Activated CD8-positive, alpha-beta T cell treated with anti-CD3 and anti-CD28 coated beads for 36 hours (primary cell): ENCODE measurements at regions not wholly inside any gene's neighbourhood (a gene's known extent, or its start where the extent isn't known, plus 50 kb on each side); places are given as distances from the start of the nearest gene placed in this dataset.

ENCODE experiments used
- ATAC-seq: fragments of 200-7000 bp; cut with Tn5 transposase; one replicate; pipeline ENCODE4 v1.10.0; 2021; ENCODE audit warnings: mild to moderate bottlenecking, moderate library complexity
- CTCF ChIA-PET: fragments of 350-600 bp; sonication (Branson Sonifier 250); formaldehyde crosslinking; loops from one replicate; lab custom pipeline; 2021; ENCODE audit warnings: antibody characterized with exemption; lab: Charles Lee
- POLR2A ChIA-PET: fragments of 350-600 bp; sonication (Branson Sonifier 250); formaldehyde crosslinking; loops from one replicate; lab custom pipeline; 2021; ENCODE audit warnings: antibody characterized with exemption; lab: Charles Lee
- DNase-seq: peaks from one replicate; pipeline ENCODE4 v3.0.0-alpha.2; 2020
- H3K27ac Mint-ChIP-seq: one replicate; pipeline ENCODE4 v1.8.0; 2021; ENCODE audit warnings: mild to moderate bottlenecking, mixed read lengths
- H3K27me3 Mint-ChIP-seq: one replicate; pipeline ENCODE4 v1.8.0; 2021; ENCODE audit warnings: mixed read lengths
- H3K36me3 Mint-ChIP-seq: one replicate; pipeline ENCODE4 v1.8.0; 2021; ENCODE audit warnings: low read depth, mixed read lengths
- H3K4me1 Mint-ChIP-seq: one replicate; pipeline ENCODE4 v1.8.0; 2021; ENCODE audit warnings: low read depth, mixed read lengths
- H3K4me3 Mint-ChIP-seq: one replicate; pipeline ENCODE4 v1.8.0; 2021; ENCODE audit warnings: mild to moderate bottlenecking, moderate library complexity, mixed read lengths
- H3K9me3 Mint-ChIP-seq: one replicate; pipeline ENCODE4 v1.8.0; 2021; ENCODE audit warnings: mixed read lengths
- CTCF ChIP-seq: fragments of 200-600 bp; IDR thresholded peaks from one replicate; pipeline ENCODE4 v1.8.0; 2022; ENCODE audit warnings: antibody characterized with exemption, mild to moderate bottlenecking
- intact Hi-C: fragments of 100-400 bp; cut with micrococcal nuclease; formaldehyde crosslinking; loops from one replicate; pipeline ENCODE4 v1.10.0; 2022

- TF ChIP-seq CTCF, result no peak
- intact Hi-C loops, result no loop called here
- no peak for ATAC-seq
Measured at GRCh38 chr2:188773075-188773474, 201.1 kb upstream of the COL3A1 start.

GRCh38 chr2:188776634-188777033 lies 197.5 kb upstream of the COL3A1 start:
- ATAC-seq (no peak), DNase-seq (no peak)
- Mint-ChIP-seq H3K4me1 (no peaks in the 10 kb centered on the region), H3K9me3 (no peaks in the 10 kb centered on the region), H3K4me3 (no peak overlapping the region), H3K27ac (no peak overlapping the region), H3K27me3 (no peaks in the 10 kb centered on the region), H3K36me3 (no peaks in the 10 kb centered on the region)
- TF ChIP-seq CTCF, result no peak
- intact Hi-C loops, result no loop called here
- ChIA-PET CTCF (no interaction called here), POLR2A (no interaction called here)

More at GRCh38 chr2:188773075-188773474, 201.1 kb upstream of the COL3A1 start:
- no peaks in the 10 kb centered on the region for H3K36me3 Mint-ChIP-seq
- no peak for DNase-seq
- H3K4me1 Mint-ChIP-seq, result no peaks in the 10 kb centered on the region
- no peak overlapping the region for H3K4me3 Mint-ChIP-seq
- H3K27ac Mint-ChIP-seq, result no peak overlapping the region
- no peaks in the 10 kb centered on the region for H3K9me3 Mint-ChIP-seq
- H3K27me3 Mint-ChIP-seq, result no peaks in the 10 kb centered on the region
- POLR2A ChIA-PET, result no interaction called here
- CTCF ChIA-PET, result no interaction called here

- Mint-ChIP-seq H3K9me3 (no peaks in the 10 kb centered on the region), H3K4me1 (no peaks in the 10 kb centered on the region), H3K4me3 (no peak overlapping the region), H3K36me3 (no peaks in the 10 kb centered on the region), H3K27ac (no peak overlapping the region), H3K27me3 (no peaks in the 10 kb centered on the region)
- ChIA-PET CTCF (no interaction called here), POLR2A (no interaction called here)
- intact Hi-C loops, result no loop called here
- ATAC-seq (no peak), DNase-seq (no peak)
- TF ChIP-seq CTCF, result no peak
Measured at GRCh38 chr2:188784269-188784762, 189.9 kb upstream of the COL3A1 start.

- POLR2A ChIA-PET, result no interaction called here
- ATAC-seq (no peak), DNase-seq (no peak)
- no peak for TF ChIP-seq CTCF
- H3K36me3 Mint-ChIP-seq, result no peaks in the 10 kb centered on the region
- no peaks in the 10 kb centered on the region for H3K27me3 Mint-ChIP-seq
- H3K4me3 Mint-ChIP-seq, result no peak overlapping the region
- CTCF ChIA-PET, result no interaction called here
- intact Hi-C loops, result no loop called here
- H3K27ac Mint-ChIP-seq, result no peak overlapping the region
- H3K9me3 Mint-ChIP-seq, result no peaks in the 10 kb centered on the region
- H3K4me1 Mint-ChIP-seq, result no peaks in the 10 kb centered on the region
Measured at GRCh38 chr2:188785061-188785460, 189.1 kb upstream of the COL3A1 start.

- TF ChIP-seq CTCF, result no peak
- Mint-ChIP-seq H3K9me3 (no peaks in the 10 kb centered on the region), H3K27me3 (no peaks in the 10 kb centered on the region), H3K4me1 (no peaks in the 10 kb centered on the region), H3K27ac (no peak overlapping the region), H3K4me3 (no peak overlapping the region), H3K36me3 (no peaks in the 10 kb centered on the region)
- intact Hi-C loops, result no loop called here
- CTCF ChIA-PET, result no interaction called here
- DNase-seq (no peak), ATAC-seq (no peak)
- POLR2A ChIA-PET, result no interaction called here
Measured at GRCh38 chr2:188785490-188785889, 188.7 kb upstream of the COL3A1 start.
